Trophoblast cell (in vitro differentiated cells and primary cell): ENCODE measurements at regions not wholly inside any gene's neighbourhood (a gene's known extent, or its start where the extent isn't known, plus 50 kb on each side); places are given as distances from the start of the nearest gene placed in this dataset.
A peak's percentile ranks its signal among the peaks of the same experiment; 100 is the strongest.

Experiments
- DNase-seq, 2 donors: peaks; one replicate each; pipeline ENCODE4 v3.0.0-alpha.2; 2016
- H2AFZ ChIP-seq: 2 replicates; pipeline ENCODE4 v1.6.1; 2013; ENCODE audit warnings: low read length, moderate library complexity, mild to moderate bottlenecking; ENCODE audit not compliant: insufficient read depth, poor library complexity
- H2AK5ac ChIP-seq: 2 replicates; pipeline ENCODE4 v1.6.1; 2013; ENCODE audit warnings: mild to moderate bottlenecking, low read length
- H2BK120ac ChIP-seq: 2 replicates; pipeline ENCODE4 v1.6.1; 2013; ENCODE audit warnings: low read length, mild to moderate bottlenecking, moderate library complexity; ENCODE audit not compliant: insufficient read depth, poor library complexity
- H2BK12ac ChIP-seq: 2 replicates; pipeline ENCODE4 v1.6.1; 2013; ENCODE audit warnings: mild to moderate bottlenecking, low read length, moderate library complexity
- H2BK5ac ChIP-seq: 2 replicates; pipeline ENCODE4 v1.6.1; 2013; ENCODE audit warnings: low read length, low read depth, moderate library complexity, mild to moderate bottlenecking; ENCODE audit not compliant: poor library complexity
- H3K14ac ChIP-seq: 2 replicates; pipeline ENCODE4 v1.6.1; 2013; ENCODE audit warnings: mild to moderate bottlenecking, low read length
- H3K18ac ChIP-seq: 2 replicates; pipeline ENCODE4 v1.6.1; 2013; ENCODE audit warnings: mild to moderate bottlenecking, low read length
- H3K23ac ChIP-seq: 2 replicates; pipeline ENCODE4 v1.6.1; 2013; ENCODE audit warnings: low read length
- H3K27ac ChIP-seq: 2 replicates; pipeline ENCODE4 v1.5.1; 2013; ENCODE audit warnings: low read depth, mild to moderate bottlenecking, inconsistent platforms, low read length, moderate library complexity
- H3K27me3 ChIP-seq: 2 replicates; pipeline ENCODE4 v1.6.1; 2013; ENCODE audit warnings: inconsistent platforms, mild to moderate bottlenecking, low read length, moderate library complexity; ENCODE audit not compliant: insufficient read depth
- H3K36me3 ChIP-seq, 2 experiments: 1 replicate in 1 of 2; 2 replicates in 1 of 2; pipeline ENCODE4 v1.6.1; 2013; ENCODE audit warnings: low read length in 2 of 2, mild to moderate bottlenecking in 2 of 2, moderate library complexity in 1 of 2; ENCODE audit not compliant: insufficient read depth in 2 of 2, control insufficient read depth in 1 of 2
- H3K4ac ChIP-seq: 2 replicates; pipeline ENCODE4 v1.6.1; 2013; ENCODE audit warnings: low read depth, mild to moderate bottlenecking, low read length, moderate library complexity
- H3K4me1 ChIP-seq, 2 experiments: 1 replicate in 1 of 2; 2 replicates in 1 of 2; pipeline ENCODE4 v1.6.1; 2013; ENCODE audit warnings: low read length in 2 of 2, mild to moderate bottlenecking in 2 of 2, moderate library complexity in 1 of 2; ENCODE audit not compliant: insufficient read depth in 2 of 2, control insufficient read depth in 1 of 2
- H3K4me2 ChIP-seq: 2 replicates; pipeline ENCODE4 v1.6.1; 2013; ENCODE audit warnings: inconsistent platforms, mild to moderate bottlenecking, low read length, moderate library complexity
- H3K4me3 ChIP-seq: 2 replicates; pipeline ENCODE4 v1.5.1; 2013; ENCODE audit warnings: mild to moderate bottlenecking, low read depth, low read length, inconsistent platforms
- H3K79me1 ChIP-seq: one replicate; pipeline ENCODE4 v1.6.1; 2013; ENCODE audit warnings: low read length
- H3K79me2 ChIP-seq: 2 replicates; pipeline ENCODE4 v1.6.1; 2013; ENCODE audit warnings: low read length, mild to moderate bottlenecking; ENCODE audit not compliant: control insufficient read depth, insufficient read depth, poor library complexity
- H3K9ac ChIP-seq: 2 replicates; pipeline ENCODE4 v1.6.1; 2013; ENCODE audit warnings: mild to moderate bottlenecking, low read length
- H3K9me3 ChIP-seq: 2 replicates; pipeline ENCODE4 v1.6.1; 2013; ENCODE audit warnings: low read depth, mild to moderate bottlenecking, control low read depth, inconsistent platforms, low read length; ENCODE audit not compliant: insufficient read depth
- H4K12ac ChIP-seq: 2 replicates; pipeline ENCODE4 v1.6.1; 2013; ENCODE audit warnings: low read depth, mild to moderate bottlenecking, low read length, moderate library complexity
- H4K8ac ChIP-seq: 2 replicates; pipeline ENCODE4 v1.6.1; 2013; ENCODE audit warnings: low read depth, mild to moderate bottlenecking, low read length, moderate library complexity
- H4K91ac ChIP-seq: one replicate; pipeline ENCODE4 v1.6.1; 2013; ENCODE audit warnings: low read depth, mild to moderate bottlenecking, low read length, moderate library complexity
- WGBS: extraction: QIAGEN DNeasy Blood & Tissue Kit; methylation state at CpG from one replicate; pipeline ENCODE4 v1.1.7; 2013; ENCODE audit warnings: missing lambda C conversion rate; ENCODE audit not compliant: insufficient read length, insufficient coverage; ENCODE audit errors: extremely low coverage; 5-methylcytosine and 5-hydroxymethylcytosine counted together

GRCh38 chr1:96236156-96236739, 485.3 kb upstream of the PTBP2 start:
- Histone ChIP-seq H3K27me3 (no peaks in the 10 kb centered on the region), H3K27ac (no peak overlapping the region), H2AK5ac (no peak overlapping the region), H2BK120ac (no peak overlapping the region), H3K36me3 (no peaks in the 10 kb centered on the region), H3K79me1 (no peaks in the 10 kb centered on the region), H3K4ac (no peak overlapping the region), H3K4me3 (no peak overlapping the region), H4K12ac (no peak overlapping the region), H2BK5ac (no peak overlapping the region), H3K4me2 (no peak overlapping the region), H3K4me1 (no peaks in the 10 kb centered on the region), H4K91ac (no peak overlapping the region), H3K18ac (no peak overlapping the region), H2BK12ac (no peak overlapping the region), H3K9ac (no peak overlapping the region), H3K23ac (no peak overlapping the region), H3K79me2 (no peaks in the 10 kb centered on the region), H2AFZ (no peak overlapping the region), H4K8ac (no peak overlapping the region), H3K9me3 (no peaks in the 10 kb centered on the region), H3K14ac (no peak overlapping the region)
- no CpG with 5 or more reads among the region's 4 CpGs for WGBS
- peak; percentile 16 to 69 for DNase-seq

- H2BK5ac ChIP-seq = no peak overlapping the region
- no peak for DNase-seq
- H3K9me3 ChIP-seq = no peaks in the 10 kb centered on the region
- H3K18ac ChIP-seq = peak overlapping the region; percentile 59
- no peak overlapping the region for H3K4me3 ChIP-seq
- no peak overlapping the region for H3K4me2 ChIP-seq
- no peaks in the 10 kb centered on the region for H3K4me1 ChIP-seq
- no peaks in the 10 kb centered on the region for H3K36me3 ChIP-seq
- no peak overlapping the region for H3K14ac ChIP-seq
- no peak overlapping the region for H2BK12ac ChIP-seq
- H3K9ac ChIP-seq = no peak overlapping the region
- no CpG with 5 or more reads among the region's 4 CpGs for WGBS
- no peak overlapping the region for H4K91ac ChIP-seq
- H3K79me2 ChIP-seq = no peaks in the 10 kb centered on the region
- H2AFZ ChIP-seq = no peak overlapping the region
- H2AK5ac ChIP-seq = no peak overlapping the region
- no peaks in the 10 kb centered on the region for H3K27me3 ChIP-seq
- no peak overlapping the region for H3K27ac ChIP-seq
- H3K23ac ChIP-seq = no peak overlapping the region
- no peak overlapping the region for H3K4ac ChIP-seq
- H4K12ac ChIP-seq = no peak overlapping the region
- no peaks in the 10 kb centered on the region for H3K79me1 ChIP-seq
- no peak overlapping the region for H2BK120ac ChIP-seq
- H4K8ac ChIP-seq = no peak overlapping the region
Measured at GRCh38 chr1:96238426-96238825, 483.2 kb upstream of the PTBP2 start.

GRCh38 chr1:96240438-96240837, 481.1 kb upstream of the PTBP2 start:
- Histone ChIP-seq H3K23ac (no peak overlapping the region), H2BK120ac (no peak overlapping the region), H3K4ac (no peak overlapping the region), H3K4me1 (no peaks in the 10 kb centered on the region), H3K79me2 (no peaks in the 10 kb centered on the region), H4K12ac (no peak overlapping the region), H3K9ac (no peak overlapping the region), H3K36me3 (no peaks in the 10 kb centered on the region), H3K4me2 (no peak overlapping the region), H2AK5ac (no peak overlapping the region), H3K79me1 (no peaks in the 10 kb centered on the region), H3K9me3 (no peaks in the 10 kb centered on the region), H3K18ac (no peak overlapping the region), H2BK12ac (no peak overlapping the region), H3K27ac (no peak overlapping the region), H2BK5ac (no peak overlapping the region), H4K8ac (no peak overlapping the region), H2AFZ (no peak overlapping the region), H3K14ac (no peak overlapping the region), H3K27me3 (no peaks in the 10 kb centered on the region), H4K91ac (no peak overlapping the region), H3K4me3 (no peak overlapping the region)
- DNase-seq = no peak

GRCh38 chr1:96253246-96254035, 468.1 kb upstream of the PTBP2 start:
- Histone ChIP-seq H4K8ac (no peak overlapping the region), H3K27ac (no peak overlapping the region), H3K18ac (no peak overlapping the region), H2BK12ac (no peak overlapping the region), H2AK5ac (no peak overlapping the region), H3K27me3 (no peaks in the 10 kb centered on the region), H2BK5ac (no peak overlapping the region), H3K23ac (no peak overlapping the region), H2BK120ac (no peak overlapping the region), H3K14ac (no peak overlapping the region), H3K4ac (no peak overlapping the region), H3K4me1 (no peaks in the 10 kb centered on the region), H3K9me3 (no peaks in the 10 kb centered on the region), H3K36me3 (no peaks in the 10 kb centered on the region), H3K4me3 (no peak overlapping the region), H4K12ac (no peak overlapping the region), H3K79me1 (no peaks in the 10 kb centered on the region), H3K79me2 (no peaks in the 10 kb centered on the region), H4K91ac (no peak overlapping the region), H3K4me2 (no peak overlapping the region), H3K9ac (no peak overlapping the region), H2AFZ (no peak overlapping the region)
- no CpG with 5 or more reads among the region's 4 CpGs for WGBS
- DNase-seq = no peak
